HK-2 (cell line): ENCODE measurements at regions not wholly inside any gene's neighbourhood (a gene's known extent, or its start where the extent isn't known, plus 50 kb on each side); places are given as distances from the start of the nearest gene placed in this dataset.

Experiments used
- DNase-seq: peaks from one replicate; pipeline ENCODE4 v3.0.0-alpha.2; 2018; ENCODE audit not compliant: unreplicated experiment

DNA sequence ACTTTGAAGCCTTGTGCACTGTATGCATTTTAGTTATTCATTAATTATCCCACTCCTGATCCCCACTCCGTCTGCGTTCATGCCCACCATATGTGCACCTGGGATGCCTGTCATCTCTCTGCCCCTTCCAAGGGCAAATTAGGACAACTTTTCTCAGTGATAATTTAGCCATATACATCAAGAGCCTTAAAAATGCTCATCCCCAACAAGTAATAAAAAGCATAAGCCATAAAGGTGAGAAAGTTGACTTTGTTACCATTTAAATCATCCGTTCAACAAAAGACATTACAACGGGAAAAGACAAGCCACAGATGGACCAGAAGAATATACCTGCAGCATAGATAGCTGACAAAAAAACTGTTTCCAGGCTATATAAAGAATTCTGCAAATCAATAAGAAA, 131.4 kb upstream of the LINGO1 start:
- DNase-seq: no peak

DNA sequence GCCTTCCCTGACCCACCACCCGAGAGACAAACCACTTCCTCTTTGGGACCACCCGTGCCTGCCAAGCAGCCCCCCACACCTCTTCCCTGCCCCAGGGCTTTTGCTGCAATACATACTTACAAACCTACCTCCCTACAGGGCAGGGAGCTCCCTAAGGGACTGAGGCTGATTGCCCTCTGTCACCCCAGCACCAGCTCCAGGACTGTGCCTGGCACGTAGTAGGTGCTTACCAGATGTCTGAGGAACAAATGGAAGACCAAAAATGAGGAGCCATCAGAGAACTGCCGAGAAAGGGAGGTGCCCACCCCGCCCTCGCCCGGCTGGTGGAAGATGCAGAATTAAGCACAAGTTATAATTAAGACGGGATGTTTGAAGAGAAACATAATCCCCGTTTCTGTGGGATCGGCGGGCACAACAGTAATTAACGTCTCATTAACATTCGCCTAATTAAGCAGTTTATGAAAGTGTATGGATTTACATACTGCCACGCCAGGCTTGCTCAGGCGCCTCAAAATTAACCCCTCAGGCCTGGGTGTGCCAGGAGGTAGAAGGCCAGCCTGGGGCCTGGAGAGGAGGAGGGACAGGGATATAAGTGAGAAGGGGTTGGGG, 130.1 kb upstream of the LINGO1 start:
- no peak for DNase-seq

DNA sequence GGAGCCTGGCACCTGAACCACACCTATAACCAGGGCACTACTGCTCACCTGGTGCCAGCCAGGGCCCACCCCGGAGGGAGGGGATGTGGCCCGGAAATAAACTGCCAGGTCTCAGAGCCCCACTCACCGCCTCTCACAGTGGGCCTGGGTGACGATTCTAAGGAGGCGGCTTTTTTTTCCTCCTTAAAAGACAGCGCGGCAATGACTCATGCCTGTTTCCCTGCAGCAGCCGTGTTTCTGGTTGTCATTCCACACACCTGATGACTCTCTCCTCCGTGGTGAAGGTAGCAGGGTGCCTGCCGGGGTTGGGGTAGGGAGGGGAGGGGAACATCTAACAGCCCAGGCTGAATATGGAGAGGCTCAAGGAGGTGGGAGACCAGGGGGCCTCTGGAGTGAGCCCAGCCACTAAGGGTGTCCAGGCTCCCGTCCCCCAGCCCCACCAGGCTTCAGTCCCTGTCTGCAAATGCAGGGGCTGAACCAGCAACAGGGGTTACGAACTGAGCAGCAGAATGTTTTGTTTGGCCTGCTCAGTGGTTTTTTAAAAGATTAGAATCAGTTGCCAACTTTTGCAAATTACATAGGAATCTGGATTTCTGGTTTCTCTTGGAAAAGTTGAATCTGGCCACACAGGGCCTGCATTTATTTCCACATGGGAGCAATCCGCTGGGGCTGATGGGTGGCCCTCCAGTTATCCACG, 127.3 kb upstream of the LINGO1 start:
- DNase-seq: no peak

DNA sequence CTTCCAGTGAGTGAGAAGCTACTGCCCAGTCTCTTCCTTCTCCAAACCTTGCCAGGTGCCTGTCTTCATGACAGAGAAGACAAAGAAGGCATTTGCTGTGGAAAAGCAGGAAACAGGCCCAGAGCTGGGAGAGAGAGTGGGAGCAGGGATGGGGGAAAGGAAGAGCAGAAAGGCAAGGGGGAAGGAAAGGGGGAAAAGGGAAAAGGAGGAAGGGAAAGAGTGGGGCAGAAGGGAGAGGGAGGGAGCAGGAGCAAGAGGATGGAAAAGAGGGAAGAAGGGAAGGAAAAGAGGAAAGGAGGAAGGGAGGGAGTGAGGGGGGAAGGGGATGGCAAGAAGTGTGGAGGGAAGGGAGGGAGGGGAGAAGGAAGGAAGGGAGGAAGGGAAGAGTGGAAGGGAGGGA, 121.2 kb upstream of the LINGO1 start:
- no peak for DNase-seq

DNA sequence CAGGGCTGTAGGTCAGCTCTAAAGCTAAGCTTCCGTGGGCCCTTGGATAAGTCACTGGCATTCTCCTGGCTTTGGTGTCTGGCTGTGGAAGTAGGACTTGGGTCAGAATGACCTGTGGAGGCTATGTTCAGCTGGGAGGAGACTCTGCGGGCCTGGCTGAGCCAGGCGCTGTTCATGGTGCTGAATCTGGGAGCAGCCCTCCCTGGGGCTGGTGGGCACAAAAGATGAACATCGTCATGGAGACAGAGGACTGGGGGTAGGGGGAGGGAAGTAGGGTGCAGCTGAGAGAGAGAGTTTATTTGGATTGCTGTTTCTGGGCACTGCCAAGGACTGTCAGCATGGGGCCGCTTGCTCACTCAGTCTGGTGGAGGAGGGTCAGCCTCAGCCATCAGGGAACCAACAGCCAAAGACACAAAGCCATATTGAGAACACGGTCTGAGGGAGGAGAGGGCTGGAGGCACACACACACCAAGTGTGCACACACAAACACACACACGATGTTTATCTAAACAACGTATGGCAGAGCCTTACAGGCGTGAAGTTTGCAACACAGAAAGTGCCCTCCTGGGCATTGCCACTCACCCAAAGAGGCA, 120.7 kb upstream of the LINGO1 start:
- peak; percentile 13 for DNase-seq

DNA sequence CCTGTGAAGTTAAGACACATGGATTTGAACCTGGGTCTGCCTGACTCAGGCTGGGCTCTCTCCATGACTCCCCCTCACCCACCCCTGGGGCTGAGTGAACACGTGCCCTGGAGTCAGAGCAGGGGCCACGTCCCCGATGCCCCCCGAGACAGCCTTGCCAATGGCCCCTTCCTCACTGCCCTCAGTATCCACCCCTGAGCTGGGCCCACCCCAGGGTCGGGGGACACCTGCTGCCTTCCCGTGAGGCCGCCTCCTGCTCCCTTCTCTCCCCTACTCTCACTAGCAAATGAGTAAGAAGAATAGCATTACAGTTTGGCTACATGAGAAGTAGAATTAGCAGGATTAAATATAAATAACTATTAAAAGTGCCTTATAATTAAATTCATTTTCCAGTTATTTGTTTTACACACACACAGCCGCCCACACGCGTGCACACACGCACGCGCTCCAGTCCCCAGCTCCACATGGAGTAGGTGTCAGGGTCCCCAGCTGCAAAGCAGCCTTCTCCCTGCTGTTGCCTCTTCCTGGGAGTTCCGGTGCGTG, 117.4 kb upstream of the LINGO1 start:
- DNase-seq: no peak

DNA sequence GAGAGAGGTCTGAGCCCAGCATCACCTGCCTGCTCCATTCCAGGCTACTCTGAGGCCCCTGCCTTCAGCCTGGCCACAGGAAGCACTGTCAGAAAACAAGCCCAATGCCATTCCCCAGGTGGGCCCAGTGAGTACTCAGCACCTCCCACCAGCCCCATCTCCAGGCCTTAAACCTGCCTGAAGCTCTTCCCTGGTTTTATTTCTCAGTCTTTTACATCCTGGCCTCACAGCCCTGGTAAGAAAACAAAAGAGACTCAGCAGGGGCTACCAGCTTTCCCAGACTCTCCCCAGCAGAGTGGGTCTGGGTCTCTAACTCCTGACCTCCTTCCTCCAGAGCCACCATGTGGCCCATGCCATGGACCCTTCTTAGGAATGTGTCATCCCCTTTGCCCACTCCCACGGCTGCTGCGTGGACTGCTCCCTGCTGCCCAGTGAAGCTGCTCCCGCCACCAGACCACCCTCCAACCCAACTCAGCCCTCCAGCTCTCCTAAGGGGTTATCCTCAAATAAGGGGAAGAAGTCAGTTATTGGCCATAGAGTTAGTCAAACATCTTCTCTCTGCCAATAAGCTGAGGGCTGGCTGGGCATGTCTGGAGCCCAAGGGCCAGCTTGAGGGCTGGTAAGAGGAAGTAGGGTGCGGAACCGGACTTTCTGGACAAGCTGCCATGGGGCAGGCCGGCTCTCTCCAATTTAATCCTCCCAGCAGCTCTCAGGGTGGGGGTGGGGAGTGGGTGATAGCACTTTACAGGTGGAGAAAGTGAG, 116.7 kb upstream of the LINGO1 start:
- DNase-seq: no peak

DNA sequence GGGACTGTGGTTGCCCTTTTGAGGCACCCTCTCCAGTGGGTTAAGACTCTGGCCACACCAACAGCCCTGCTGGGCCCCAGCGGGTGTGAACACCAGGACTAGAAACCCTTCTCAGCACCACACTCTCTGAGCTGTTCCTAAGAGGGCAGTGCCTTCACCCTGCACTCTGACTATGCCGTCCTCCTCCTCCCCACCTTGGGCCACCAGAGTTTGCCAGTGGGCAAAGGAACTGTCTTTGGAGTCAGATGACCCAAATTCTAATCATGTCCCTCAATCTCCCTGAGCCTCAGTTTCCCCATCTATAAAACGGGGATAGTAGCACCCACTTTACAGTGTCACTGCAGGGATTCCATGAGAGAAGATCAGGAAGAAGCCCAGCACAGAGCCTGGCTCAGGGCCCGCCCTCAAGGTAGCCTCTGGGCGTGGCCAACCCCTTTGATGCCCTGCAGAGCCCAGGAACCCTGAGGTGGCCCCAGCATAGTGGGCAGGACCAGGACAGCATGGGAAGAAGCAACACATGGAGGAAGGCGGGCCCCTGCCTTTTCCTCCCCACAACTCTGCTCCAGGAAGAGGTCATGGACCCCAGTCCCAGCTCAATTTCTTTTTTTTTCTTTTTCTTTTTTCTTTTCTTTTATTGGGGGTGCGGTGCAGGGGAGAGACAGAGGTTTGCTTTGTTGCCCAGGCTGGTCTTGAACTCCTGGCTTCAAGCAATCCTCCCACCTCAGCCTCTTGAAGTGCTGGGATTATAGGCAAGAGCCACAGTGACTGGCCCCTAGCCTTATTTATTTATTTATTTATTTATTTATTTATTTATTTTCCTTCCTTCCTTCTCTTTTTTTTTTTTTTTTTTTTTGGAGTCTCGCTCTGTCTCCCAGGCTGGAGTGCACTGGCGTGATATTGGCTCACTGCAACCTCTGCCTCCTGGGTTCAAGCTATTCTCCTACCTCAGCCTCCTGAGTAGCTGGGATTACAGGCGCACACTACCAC, 115.7 kb upstream of the LINGO1 start:
- no peak for DNase-seq

DNA sequence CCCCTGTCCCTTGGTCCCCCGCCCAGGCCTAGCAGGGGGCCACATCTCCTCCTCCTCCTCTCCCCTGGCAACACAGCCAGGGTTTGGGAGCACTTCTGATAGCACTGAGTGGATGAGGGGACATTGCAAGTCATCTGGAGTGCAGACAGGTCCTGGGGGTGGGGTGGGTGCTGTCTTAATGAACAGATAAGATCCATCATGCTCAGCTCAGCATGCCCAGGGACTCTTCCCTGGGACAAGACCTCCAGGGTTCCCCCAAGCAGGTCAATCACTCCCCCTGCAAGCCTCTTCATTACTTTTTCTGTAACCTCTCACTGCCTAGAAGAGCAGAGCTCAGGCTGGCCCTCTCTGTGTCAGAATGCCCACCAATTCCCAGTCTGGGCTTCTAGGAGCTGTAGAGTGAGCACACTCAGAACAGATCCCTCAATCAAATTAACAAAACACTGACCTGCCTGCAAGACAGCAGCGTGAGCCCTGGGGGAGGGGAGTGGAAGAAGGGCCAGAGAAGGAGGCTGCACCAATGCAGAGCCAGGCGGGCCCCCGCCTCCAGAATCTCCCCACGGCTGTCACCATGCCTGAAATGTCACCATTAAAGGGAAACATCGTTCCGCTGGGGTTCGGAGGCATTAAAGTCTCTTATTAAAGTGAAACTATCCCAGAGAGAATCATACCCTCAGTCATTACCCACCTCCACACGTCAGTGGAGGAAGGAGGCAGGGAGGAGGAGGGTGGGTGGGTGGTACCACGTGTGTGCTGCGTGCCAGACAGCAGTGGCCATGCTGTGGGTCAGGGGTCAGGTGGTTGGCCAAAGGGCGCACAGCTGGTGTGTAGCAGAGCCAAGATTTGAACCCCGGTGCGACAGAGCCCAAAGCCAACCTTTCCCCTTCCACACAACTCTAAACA, 114.7 kb upstream of the LINGO1 start:
- no peak for DNase-seq

DNA sequence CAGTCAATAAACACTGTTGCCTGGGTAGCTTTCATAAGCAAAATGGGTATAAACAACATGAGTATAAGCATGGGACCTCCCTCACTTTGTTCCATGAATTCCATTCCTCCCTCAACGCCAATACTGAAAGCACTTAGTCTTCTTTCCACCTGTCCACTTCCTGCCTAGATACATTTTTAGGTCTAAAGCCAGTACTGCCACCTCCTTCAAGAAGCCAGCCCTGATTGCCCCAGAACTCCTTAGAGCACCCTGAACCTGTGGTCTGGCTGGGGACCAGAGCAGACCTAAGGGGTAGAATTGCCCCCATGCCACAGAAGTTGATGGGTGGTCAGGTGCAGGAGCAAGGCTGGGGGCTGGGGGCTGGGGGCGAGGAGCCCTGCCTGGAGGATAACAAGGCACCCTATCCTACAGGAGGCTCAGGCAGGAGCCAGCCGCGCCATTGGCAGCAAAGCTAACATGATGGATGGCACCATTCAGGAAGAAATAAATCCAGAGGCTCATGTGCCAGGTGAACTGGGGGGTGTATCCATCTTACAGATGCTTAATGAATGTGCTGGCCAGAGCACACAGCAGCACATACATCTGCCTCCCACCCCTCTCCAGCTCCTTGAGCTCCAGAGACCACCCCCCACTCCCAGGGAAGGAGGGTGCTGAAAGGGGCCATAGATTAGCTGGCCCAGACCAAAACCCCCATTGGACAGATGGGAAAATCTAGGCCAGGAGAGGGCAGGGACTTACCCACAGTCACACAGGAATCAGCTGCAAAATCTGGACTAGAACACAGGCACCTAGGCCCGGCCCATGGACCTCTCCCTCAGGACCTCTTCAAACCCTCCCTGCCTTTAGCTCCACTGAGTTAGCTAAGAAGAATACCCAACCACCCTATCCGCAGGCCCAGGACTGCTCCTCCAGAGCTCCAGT, 113.8 kb upstream of the LINGO1 start:
- DNase-seq: no peak

DNA sequence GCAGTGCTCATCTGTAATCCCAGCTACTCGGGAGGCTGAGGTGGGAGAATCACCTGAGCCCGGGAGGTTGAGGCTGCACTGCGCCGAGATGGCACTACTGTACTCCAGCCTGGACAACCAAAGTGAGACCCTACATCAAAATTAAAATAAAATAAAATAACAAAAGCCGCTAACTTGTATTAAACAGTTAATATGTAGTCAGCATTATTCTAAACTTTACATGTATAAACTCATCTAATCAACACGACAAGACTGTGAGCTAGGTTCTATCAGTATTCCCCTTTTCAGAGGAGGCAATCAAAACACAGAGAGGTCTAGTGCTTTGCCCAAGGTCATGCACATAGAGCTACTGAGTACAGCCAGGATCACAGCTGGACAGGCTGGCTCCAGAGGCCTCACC, 111.7 kb upstream of the LINGO1 start:
- DNase-seq: no peak

DNA sequence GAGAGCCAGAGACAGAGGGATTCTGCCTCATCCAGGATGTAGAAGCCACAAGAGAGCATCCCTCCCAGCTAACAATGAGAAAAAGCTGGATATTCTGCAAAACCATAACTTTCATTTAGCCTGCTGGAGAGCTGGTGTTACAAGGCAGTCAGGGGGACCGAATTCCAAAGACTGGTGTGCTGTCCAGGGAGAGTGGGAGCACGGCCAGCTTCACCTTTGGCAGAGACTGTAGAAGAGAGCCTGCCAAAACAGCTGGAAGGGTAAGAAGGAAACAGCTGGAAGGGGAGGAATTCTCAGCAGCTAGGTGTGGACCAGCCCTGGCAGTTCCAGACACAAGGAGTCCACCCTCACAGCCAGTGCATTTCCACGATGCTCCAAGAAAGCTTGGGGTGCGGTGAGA, 109.9 kb upstream of the LINGO1 start:
- no peak for DNase-seq

DNA sequence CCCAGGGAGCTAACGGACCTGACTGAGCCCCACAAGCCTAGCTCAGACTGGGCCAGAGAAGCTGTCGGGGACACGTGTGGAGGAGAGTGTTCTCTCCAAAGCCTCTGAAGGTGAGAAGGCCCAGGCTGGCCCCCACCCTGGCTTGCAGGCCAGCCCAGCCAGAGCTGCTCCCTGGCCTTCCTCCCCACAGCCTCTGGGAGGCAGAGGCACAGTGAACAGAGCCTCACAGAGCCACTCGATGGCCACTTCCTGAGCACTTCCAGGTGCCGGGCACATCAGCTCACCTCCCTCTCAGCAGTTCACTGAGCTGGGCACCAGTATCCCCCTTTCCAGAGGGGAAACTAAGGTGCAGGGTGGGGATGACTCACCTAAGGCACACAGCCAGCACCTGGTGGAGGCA, 109.4 kb upstream of the LINGO1 start:
- DNase-seq: no peak

DNA sequence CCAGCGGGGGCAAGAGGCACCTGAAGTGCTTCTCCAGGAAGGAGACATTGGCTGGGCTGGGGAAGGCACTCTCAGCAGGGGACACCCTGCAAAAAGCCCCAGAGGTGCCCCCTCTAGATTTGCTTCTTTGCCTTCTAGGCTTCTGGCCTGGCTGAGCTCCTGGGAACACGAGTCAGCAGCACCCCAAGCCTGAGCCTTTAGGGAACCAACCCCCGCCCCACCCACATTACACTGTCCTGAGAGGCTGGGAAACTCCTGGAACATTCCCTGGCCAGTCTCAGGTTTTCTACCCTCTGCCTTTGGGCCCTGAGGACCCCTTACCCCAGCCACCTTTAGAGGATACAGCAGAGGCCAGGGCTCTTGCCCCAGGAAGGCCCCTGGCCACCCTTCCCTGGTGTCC, 108.4 kb upstream of the LINGO1 start:
- DNase-seq: no peak

DNA sequence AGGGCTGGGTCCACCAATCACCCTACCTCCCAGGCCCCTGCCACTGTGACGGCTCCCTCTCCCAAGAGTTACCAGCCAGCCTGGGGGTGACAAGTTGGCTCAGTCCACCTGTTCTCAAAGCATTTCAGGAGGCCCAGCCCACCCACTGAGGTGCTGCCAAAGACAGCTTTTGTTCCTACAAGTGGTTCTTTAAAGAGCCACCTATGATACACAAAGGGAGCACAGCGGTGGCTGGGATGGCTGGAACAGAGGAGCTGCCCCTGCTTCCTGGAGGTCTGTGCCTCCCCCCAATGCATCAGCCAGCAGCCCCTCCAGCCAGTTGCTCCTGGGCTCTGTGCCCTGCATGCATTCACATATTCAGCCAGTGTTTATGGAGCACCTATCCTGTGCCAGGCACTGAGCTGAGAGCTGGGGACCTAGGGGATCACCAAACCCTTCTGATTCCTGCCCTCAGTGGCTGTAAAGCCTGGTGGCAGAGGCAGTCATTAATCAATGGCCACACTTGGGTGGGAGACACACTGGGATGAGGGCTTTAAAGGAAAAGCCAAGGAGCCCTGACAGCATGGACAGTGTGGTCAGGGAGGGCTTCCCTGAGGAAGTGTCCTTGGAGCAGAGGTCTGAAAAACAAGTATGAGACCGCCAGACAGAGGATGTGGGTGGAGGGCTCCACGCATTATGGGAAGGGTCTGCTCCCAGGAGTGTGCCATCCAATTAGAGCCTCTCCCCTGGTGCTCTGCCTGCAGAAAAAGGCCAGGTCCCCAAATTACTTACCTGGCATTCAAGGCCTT, 107.1 kb upstream of the LINGO1 start:
- DNase-seq: no peak

DNA sequence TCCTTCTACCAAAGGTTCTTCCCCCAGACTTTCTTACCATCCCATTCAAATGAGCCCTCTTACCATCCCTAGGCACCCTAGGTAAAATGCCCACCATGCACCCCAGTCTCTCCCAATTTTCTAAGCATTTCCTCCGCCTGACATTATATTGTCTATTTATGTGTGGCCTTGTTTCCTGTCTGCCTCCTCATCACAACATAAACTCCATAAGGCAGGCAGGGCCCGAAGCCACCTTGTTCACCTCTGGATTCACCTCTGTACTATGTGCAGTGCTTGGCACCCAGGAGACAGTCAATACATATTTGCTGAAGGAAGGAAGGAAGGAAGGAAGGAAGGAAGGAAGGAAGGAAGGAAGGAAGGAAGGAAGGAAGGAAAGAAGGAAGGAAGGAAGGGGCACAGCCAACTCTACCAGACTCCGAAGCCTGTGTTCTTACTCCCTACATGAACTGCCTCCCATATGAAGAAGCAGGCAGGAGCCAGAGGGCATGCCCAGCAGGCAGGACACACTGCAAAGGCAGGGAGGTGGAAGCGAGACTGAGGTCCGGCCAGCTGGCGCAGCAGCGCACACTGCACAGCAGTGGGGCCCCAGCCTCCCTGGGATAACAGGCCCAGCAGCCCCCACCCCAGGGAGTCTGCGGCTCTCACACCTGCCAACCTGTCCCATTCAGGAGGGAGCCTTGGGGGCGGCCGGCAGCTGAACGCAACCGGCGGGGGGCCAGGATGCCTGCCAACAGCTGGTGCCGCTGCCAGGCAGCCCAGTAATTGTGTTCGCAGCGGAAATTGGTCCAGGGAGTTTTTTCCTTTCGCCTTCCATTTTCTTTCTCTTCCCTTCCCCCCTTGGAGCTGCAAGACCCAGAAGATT, 106.0 kb upstream of the LINGO1 start:
- no peak for DNase-seq

DNA sequence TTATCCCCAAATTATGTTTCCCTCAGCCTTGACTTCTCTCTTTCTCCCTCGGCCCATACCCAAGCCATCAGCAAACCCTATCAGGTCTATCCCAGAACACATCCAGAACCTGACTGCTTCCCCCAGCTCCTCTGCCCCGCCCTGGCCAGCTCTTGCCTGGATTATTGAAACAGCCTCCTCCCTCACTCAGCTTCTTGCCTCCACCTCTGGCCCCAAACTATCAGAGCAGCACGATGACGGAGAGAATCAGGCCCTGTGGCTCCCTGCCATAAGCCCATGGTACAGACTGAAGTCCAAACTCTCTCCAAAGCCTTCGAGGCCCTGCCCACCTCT, 105.3 kb upstream of the LINGO1 start:
- DNase-seq: no peak
